ENCODE measurements at regions not wholly inside any gene's neighbourhood (a gene's known extent, or its start where the extent isn't known, plus 50 kb on each side); places are given as distances from the start of the nearest gene placed in this dataset.
A peak's percentile ranks its signal among the peaks of the same experiment; 100 is the strongest.

DNA sequence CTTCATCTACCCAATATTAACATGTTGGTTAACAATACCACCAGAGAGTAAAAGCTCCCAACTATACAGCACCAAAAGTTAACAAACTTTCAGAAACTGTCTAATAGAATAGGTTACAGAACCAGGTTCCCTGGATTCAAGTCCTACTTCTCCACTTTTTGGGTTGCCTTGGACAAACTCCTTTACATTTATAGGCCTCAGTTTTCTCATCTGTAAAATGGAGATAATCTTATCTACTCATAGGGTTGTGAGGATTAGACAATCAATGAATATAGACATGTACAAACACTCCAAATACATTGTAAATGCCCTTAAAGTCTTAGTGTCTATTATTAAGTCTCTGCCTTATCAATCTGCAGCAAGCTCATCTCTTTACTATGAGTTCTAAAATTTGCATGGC lies 435.2 kb downstream of the ZFHX3 start:
- Histone ChIP-seq H3K27me3 (ENCODE audit: control insufficient read depth, low read length) (no peaks in the 10 kb centered on the region), H3K9me2 (replicated peaks; ENCODE audit: control insufficient read depth, low read length) (no peaks in the 10 kb centered on the region), H3K36me3 (ENCODE audit: control insufficient read depth, low read length) (no peaks in the 10 kb centered on the region), H3K79me2 (ENCODE audit: control insufficient read depth, low read length) (no peaks in the 10 kb centered on the region), H3F3A (ENCODE audit: control insufficient read depth, insufficient read depth) (no peaks in the 10 kb centered on the region), H3K4me1 (ENCODE audit: control insufficient read depth, low read length) (peaks cover 10% of the 10 kb centered on the region), H3K4me2 (ENCODE audit: low read length) (no peak overlapping the region), H3K4me3 (ENCODE audit: low read length) (no peak overlapping the region), H3K9me3 (ENCODE audit: control insufficient read depth, insufficient read depth, low read length) (no peaks in the 10 kb centered on the region), H3K27ac (ENCODE audit: low read depth, low read length) (no peak overlapping the region), H4K20me1 (ENCODE audit: control insufficient read depth, insufficient read depth, low read depth, low read length) (no peaks in the 10 kb centered on the region)
- TF ChIP-seq, protein P1, sequence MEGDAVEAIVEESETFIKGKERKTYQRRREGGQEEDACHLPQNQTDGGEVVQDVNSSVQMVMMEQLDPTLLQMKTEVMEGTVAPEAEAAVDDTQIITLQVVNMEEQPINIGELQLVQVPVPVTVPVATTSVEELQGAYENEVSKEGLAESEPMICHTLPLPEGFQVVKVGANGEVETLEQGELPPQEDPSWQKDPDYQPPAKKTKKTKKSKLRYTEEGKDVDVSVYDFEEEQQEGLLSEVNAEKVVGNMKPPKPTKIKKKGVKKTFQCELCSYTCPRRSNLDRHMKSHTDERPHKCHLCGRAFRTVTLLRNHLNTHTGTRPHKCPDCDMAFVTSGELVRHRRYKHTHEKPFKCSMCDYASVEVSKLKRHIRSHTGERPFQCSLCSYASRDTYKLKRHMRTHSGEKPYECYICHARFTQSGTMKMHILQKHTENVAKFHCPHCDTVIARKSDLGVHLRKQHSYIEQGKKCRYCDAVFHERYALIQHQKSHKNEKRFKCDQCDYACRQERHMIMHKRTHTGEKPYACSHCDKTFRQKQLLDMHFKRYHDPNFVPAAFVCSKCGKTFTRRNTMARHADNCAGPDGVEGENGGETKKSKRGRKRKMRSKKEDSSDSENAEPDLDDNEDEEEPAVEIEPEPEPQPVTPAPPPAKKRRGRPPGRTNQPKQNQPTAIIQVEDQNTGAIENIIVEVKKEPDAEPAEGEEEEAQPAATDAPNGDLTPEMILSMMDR (IDR thresholded peaks at IDR 0.05; ENCODE audit: low read depth, low read length, poor library complexity, severe bottlenecking), result no peak

- Histone ChIP-seq H3K9me2 (replicated peaks; ENCODE audit: control insufficient read depth, low read length) (no peaks in the 10 kb centered on the region), H3F3A (ENCODE audit: control insufficient read depth, insufficient read depth) (no peaks in the 10 kb centered on the region)
- no peak for TF ChIP-seq EZH2phosphoT487 (IDR thresholded peaks at IDR 0.05; ENCODE audit: borderline replicate concordance, low read length)
- TF ChIP-seq, protein P1 (IDR thresholded peaks at IDR 0.05; ENCODE audit: low read depth, low read length, poor library complexity, severe bottlenecking), result no peak
These were observed 435.7 kb downstream of the ZFHX3 start for GRCh38 chr16:72612256-72612655.

DNA sequence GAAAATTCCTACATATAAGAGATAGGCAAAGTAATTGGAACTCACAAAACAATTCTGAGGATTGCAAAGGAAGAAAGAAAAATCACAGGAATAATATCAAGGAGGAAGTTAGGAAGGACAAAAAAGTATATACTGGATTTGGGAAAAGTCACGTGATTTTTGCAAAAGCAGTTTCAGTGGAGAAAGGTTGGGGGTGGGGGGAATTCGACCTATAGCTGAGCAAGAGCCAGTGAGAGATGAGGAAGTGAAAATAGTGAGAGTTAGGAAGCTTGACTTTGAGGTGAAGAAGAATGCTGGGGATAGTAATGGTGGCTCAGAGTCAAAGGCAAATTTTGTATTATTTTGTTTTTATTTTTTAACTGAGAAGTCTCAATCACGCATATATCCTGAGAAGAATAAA lies 438.0 kb upstream of the PMFBP1 start:
- no peaks in the 10 kb centered on the region for H3K9me3 ChIP-seq (ENCODE audit: control insufficient read depth, insufficient read depth, low read length)
- no peaks in the 10 kb centered on the region for H3K36me3 ChIP-seq (ENCODE audit: control insufficient read depth, low read length)
- peaks cover under 1% of the 10 kb centered on the region; the same call in 1 of the 2 replicates for H3F3A ChIP-seq (ENCODE audit: control insufficient read depth, insufficient read depth)
- H3K9me2 ChIP-seq (replicated peaks; ENCODE audit: control insufficient read depth, low read length), result no peaks in the 10 kb centered on the region
- no peaks in the 10 kb centered on the region for H3K27me3 ChIP-seq (ENCODE audit: control insufficient read depth, low read length)
- TF ChIP-seq EZH2phosphoT487 (IDR thresholded peaks at IDR 0.05; ENCODE audit: borderline replicate concordance, low read length), result no peak
- TF ChIP-seq, protein P1 (IDR thresholded peaks at IDR 0.05; ENCODE audit: low read depth, low read length, poor library complexity, severe bottlenecking), result no peak
- H4K20me1 ChIP-seq (ENCODE audit: control insufficient read depth, insufficient read depth, low read depth, low read length), result no peaks in the 10 kb centered on the region
- no peak overlapping the region for H3K27ac ChIP-seq (ENCODE audit: low read depth, low read length)
- H3K4me1 ChIP-seq (ENCODE audit: control insufficient read depth, low read length), result peaks cover 10% of the 10 kb centered on the region
- no peaks in the 10 kb centered on the region for H3K79me2 ChIP-seq (ENCODE audit: control insufficient read depth, low read length)
- peak overlapping the region; percentile 49 for H3K4me2 ChIP-seq (ENCODE audit: low read length)
- 0 out of 2 replicates have a peak overlapping the region, but pooled peaks have one; percentile 9 for H3K4me3 ChIP-seq (ENCODE audit: low read length)

More at GRCh38 chr16:72612256-72612655, 435.7 kb downstream of the ZFHX3 start:
- H3K4me3 ChIP-seq (ENCODE audit: low read length), result no peak overlapping the region
- H3K9me3 ChIP-seq (ENCODE audit: control insufficient read depth, insufficient read depth, low read length), result no peaks in the 10 kb centered on the region
- no peak overlapping the region for H3K27ac ChIP-seq (ENCODE audit: low read depth, low read length)
- H3K79me2 ChIP-seq (ENCODE audit: control insufficient read depth, low read length), result no peaks in the 10 kb centered on the region
- H3K4me2 ChIP-seq (ENCODE audit: low read length), result no peak overlapping the region
- no peaks in the 10 kb centered on the region for H3K27me3 ChIP-seq (ENCODE audit: control insufficient read depth, low read length)
- no peaks in the 10 kb centered on the region for H4K20me1 ChIP-seq (ENCODE audit: control insufficient read depth, insufficient read depth, low read depth, low read length)
- no peaks in the 10 kb centered on the region for H3K36me3 ChIP-seq (ENCODE audit: control insufficient read depth, low read length)
- peaks cover 10% of the 10 kb centered on the region for H3K4me1 ChIP-seq (ENCODE audit: control insufficient read depth, low read length)

Data from DOHH2 (cell line).